ENCODE measurements at regions not wholly inside any gene's neighbourhood (a gene's known extent, or its start where the extent isn't known, plus 50 kb on each side); places are given as distances from the start of the nearest gene placed in this dataset.

DNA sequence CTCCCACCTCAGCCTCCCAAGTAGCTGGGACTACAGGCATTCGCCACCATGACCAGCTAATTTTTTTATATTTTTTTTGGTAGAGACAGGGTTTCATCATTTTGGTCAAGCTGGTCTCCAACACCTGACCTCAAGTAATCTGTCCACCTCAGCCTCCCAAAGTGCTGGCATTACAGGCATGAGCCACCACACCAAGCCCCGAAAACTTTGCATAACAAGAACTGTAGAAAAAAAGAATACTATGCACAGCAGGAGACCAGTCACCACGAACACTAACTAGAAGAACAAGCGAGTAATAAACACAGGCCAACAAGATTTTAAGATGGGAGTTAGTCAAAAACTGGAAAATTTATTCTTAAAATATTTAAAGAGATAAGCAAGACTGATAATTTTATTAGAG, 447.0 kb downstream of the ETV1 start:
- TF ChIP-seq EZH2phosphoT487 (IDR thresholded peaks at IDR 0.05; ENCODE audit: insufficient read depth, low read depth) (no peak), EZH2 (IDR thresholded peaks at IDR 0.05; ENCODE audit: insufficient read depth, poor library complexity, severe bottlenecking) (no peak)
- Histone ChIP-seq H3K4me2 (ENCODE audit: unreplicated experiment) (no peak overlapping the region), H3F3A (ENCODE audit: insufficient read depth) (peaks cover 5% of the 10 kb centered on the region; the same call in 1 of the 2 replicates), H3K9ac (no peak overlapping the region), H3K4me1 (ENCODE audit: insufficient read depth) (no peaks in the 10 kb centered on the region), H3K79me2 (ENCODE audit: insufficient read depth) (no peaks in the 10 kb centered on the region), H3K27ac (no peak overlapping the region), H3K27me3 (replicated peaks; ENCODE audit: insufficient read depth) (no peaks in the 10 kb centered on the region), H4K20me1 (ENCODE audit: insufficient read depth) (no peaks in the 10 kb centered on the region), H3K36me3 (ENCODE audit: low read depth) (no peaks in the 10 kb centered on the region), H2AFZ (no peak overlapping the region), H3K9me2 (ENCODE audit: insufficient read depth) (no peaks in the 10 kb centered on the region), H3K4me3 (no peak overlapping the region), H3K9me3 (ENCODE audit: low read depth) (no peaks in the 10 kb centered on the region)
- in situ Hi-C loops (cut with MboI) = no loop called here
- DNase-seq = no peak
- 62 to 63% methylated on average over 4 of the region's 4 CpGs for WGBS, 2 experiments (ENCODE audit: low coverage in 1 of 2, low lambda C conversion rate in 2 of 2, missing lambda C conversion rate in 2 of 2)

DNA sequence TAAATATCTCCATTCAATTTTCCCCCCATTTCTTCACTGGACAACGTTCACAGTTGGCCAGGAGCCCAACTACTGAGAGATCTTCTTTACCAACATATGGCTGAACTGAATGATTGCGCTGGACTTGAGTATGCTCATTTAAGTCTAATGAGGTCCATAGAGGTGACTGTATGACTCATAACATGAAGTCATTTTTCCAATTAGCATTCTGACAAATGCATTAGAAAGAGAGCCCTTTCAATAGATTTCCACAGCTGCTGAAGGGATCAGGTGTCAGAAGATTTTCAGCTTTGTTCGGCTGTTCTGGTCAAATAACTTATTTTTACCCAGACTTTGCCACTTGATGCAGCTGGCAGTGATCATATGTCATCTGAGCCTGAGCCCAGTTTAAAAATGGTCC, 438.0 kb downstream of the ETV1 start:
- H3K9me2 ChIP-seq (ENCODE audit: insufficient read depth) = no peaks in the 10 kb centered on the region
- no peaks in the 10 kb centered on the region for H3K4me1 ChIP-seq (ENCODE audit: insufficient read depth)
- H3K36me3 ChIP-seq (ENCODE audit: low read depth) = no peaks in the 10 kb centered on the region
- no peaks in the 10 kb centered on the region for H3K9me3 ChIP-seq (ENCODE audit: low read depth)
- no peak overlapping the region for H3K27ac ChIP-seq
- no peak overlapping the region for H2AFZ ChIP-seq
- no peaks in the 10 kb centered on the region for H3K79me2 ChIP-seq (ENCODE audit: insufficient read depth)
- H3K4me3 ChIP-seq = no peak overlapping the region
- no peaks in the 10 kb centered on the region for H3F3A ChIP-seq (ENCODE audit: insufficient read depth)
- H3K4me2 ChIP-seq (ENCODE audit: unreplicated experiment) = no peak overlapping the region
- in situ Hi-C loops (cut with MboI) = no loop called here
- TF ChIP-seq EZH2phosphoT487 (IDR thresholded peaks at IDR 0.05; ENCODE audit: insufficient read depth, low read depth) = no peak
- TF ChIP-seq EZH2 (IDR thresholded peaks at IDR 0.05; ENCODE audit: insufficient read depth, poor library complexity, severe bottlenecking) = no peak
- 54 to 57% methylated on average over 3 of the region's 3 CpGs for WGBS, 2 experiments (ENCODE audit: low coverage in 1 of 2, low lambda C conversion rate in 2 of 2, missing lambda C conversion rate in 2 of 2)
- no peaks in the 10 kb centered on the region for H4K20me1 ChIP-seq (ENCODE audit: insufficient read depth)
- H3K9ac ChIP-seq = no peak overlapping the region
- no peaks in the 10 kb centered on the region for H3K27me3 ChIP-seq (replicated peaks; ENCODE audit: insufficient read depth)
- no peak for DNase-seq

DNA sequence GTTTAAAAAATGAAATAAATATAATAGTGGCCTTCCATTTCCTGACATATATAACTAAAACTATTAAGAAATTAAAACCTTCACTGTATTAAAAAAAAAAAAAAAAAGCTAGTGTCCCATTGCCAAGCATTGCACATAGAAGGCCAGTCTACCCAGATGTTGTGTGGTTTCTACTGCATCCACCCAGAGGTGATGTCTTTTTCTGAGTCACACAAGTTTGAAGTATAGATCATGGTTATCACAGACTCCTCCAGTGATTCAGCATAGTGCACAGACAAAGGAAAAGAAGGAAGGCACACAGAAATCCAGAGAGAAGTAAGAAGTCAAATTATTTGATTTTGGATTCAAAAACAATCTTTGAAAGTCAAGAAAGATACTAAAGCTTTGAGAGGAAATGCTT, 429.0 kb downstream of the ETV1 start:
- H3K79me2 ChIP-seq (ENCODE audit: insufficient read depth) = no peaks in the 10 kb centered on the region
- no peak for TF ChIP-seq EZH2 (IDR thresholded peaks at IDR 0.05; ENCODE audit: insufficient read depth, poor library complexity, severe bottlenecking)
- TF ChIP-seq EZH2phosphoT487 (IDR thresholded peaks at IDR 0.05; ENCODE audit: insufficient read depth, low read depth) = no peak
- peaks cover 7% of the 10 kb centered on the region; the same call in 1 of the 2 replicates for H3F3A ChIP-seq (ENCODE audit: insufficient read depth)
- in situ Hi-C loops (cut with MboI) = no loop called here
- H3K4me1 ChIP-seq (ENCODE audit: insufficient read depth) = peaks cover 12% of the 10 kb centered on the region
- no peak overlapping the region for H3K4me2 ChIP-seq (ENCODE audit: unreplicated experiment)
- H3K27me3 ChIP-seq (replicated peaks; ENCODE audit: insufficient read depth) = no peaks in the 10 kb centered on the region
- peak overlapping the region; percentile 43 for H3K27ac ChIP-seq
- DNase-seq = peak; percentile 88
- H3K9me3 ChIP-seq (ENCODE audit: low read depth) = no peaks in the 10 kb centered on the region
- no peak overlapping the region for H3K4me3 ChIP-seq
- H3K9me2 ChIP-seq (ENCODE audit: insufficient read depth) = no peaks in the 10 kb centered on the region
- no peaks in the 10 kb centered on the region for H3K36me3 ChIP-seq (ENCODE audit: low read depth)
- H2AFZ ChIP-seq = peak overlapping the region; percentile 67; the same call in 1 of the 2 replicates
- no peak overlapping the region for H3K9ac ChIP-seq
- no peaks in the 10 kb centered on the region for H4K20me1 ChIP-seq (ENCODE audit: insufficient read depth)

DNA sequence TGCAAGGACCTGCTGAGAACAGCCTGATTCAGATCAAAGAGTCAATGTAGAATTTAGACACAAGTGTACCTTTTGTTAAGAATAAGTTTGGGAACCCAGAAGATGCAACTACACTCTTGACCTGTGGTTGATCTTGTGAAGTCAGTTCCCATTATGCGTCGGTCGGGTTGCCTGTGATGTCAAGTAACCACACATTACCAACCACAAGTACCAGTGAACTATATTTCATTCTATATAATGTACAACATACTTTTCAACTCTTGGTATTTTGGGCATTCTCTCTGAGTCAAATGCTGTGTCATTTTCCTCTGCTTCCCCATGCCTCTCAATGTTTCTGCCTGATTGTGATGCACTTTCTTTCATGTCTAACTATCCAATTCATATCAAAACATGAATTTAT, 426.2 kb downstream of the ETV1 start:
- no peak overlapping the region for H3K4me2 ChIP-seq (ENCODE audit: unreplicated experiment)
- no peak overlapping the region for H3K27ac ChIP-seq
- no peak overlapping the region for H2AFZ ChIP-seq
- no peaks in the 10 kb centered on the region for H4K20me1 ChIP-seq (ENCODE audit: insufficient read depth)
- WGBS, 2 experiments (ENCODE audit: low coverage in 1 of 2, low lambda C conversion rate in 2 of 2, missing lambda C conversion rate in 2 of 2) = 87 to 95% methylated on average over 3 of the region's 3 CpGs
- H3K9ac ChIP-seq = no peak overlapping the region
- TF ChIP-seq EZH2phosphoT487 (IDR thresholded peaks at IDR 0.05; ENCODE audit: insufficient read depth, low read depth) = no peak
- TF ChIP-seq EZH2 (IDR thresholded peaks at IDR 0.05; ENCODE audit: insufficient read depth, poor library complexity, severe bottlenecking) = no peak
- no peak overlapping the region for H3K4me3 ChIP-seq
- in situ Hi-C loops (cut with MboI) = no loop called here
- DNase-seq = no peak
- H3F3A ChIP-seq (ENCODE audit: insufficient read depth) = peaks cover 7% of the 10 kb centered on the region; the same call in 1 of the 2 replicates
- H3K9me2 ChIP-seq (ENCODE audit: insufficient read depth) = no peaks in the 10 kb centered on the region
- H3K9me3 ChIP-seq (ENCODE audit: low read depth) = no peaks in the 10 kb centered on the region
- H3K4me1 ChIP-seq (ENCODE audit: insufficient read depth) = peaks cover 12% of the 10 kb centered on the region
- no peaks in the 10 kb centered on the region for H3K27me3 ChIP-seq (replicated peaks; ENCODE audit: insufficient read depth)
- H3K79me2 ChIP-seq (ENCODE audit: insufficient read depth) = no peaks in the 10 kb centered on the region
- no peaks in the 10 kb centered on the region for H3K36me3 ChIP-seq (ENCODE audit: low read depth)

DNA sequence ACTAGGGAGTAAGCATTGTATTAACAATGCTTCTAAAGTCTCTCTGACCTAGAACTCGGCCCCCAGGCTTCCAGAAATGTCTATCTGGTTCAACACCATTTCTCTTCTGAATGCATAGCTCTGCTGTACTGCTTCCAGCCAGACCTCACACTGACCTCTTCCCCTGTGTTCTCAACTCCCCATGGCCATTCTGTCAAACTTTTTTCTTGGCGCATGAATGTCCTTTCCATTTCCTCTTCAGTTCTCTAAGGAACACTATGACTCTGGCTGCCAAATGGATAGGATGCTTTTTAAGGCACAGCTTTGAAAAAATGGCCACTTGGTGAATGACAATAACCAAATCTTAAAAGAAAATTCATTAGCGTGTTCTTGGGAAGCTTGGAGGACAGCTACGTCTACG, 425.8 kb downstream of the ETV1 start:
- Histone ChIP-seq H3K4me1 (ENCODE audit: insufficient read depth) (peaks cover 12% of the 10 kb centered on the region), H3K4me3 (no peak overlapping the region), H2AFZ (no peak overlapping the region), H3K27ac (no peak overlapping the region), H3K79me2 (ENCODE audit: insufficient read depth) (no peaks in the 10 kb centered on the region), H3K9me3 (ENCODE audit: low read depth) (no peaks in the 10 kb centered on the region), H3K9me2 (ENCODE audit: insufficient read depth) (no peaks in the 10 kb centered on the region), H3K27me3 (replicated peaks; ENCODE audit: insufficient read depth) (no peaks in the 10 kb centered on the region), H4K20me1 (ENCODE audit: insufficient read depth) (no peaks in the 10 kb centered on the region), H3K9ac (no peak overlapping the region), H3F3A (ENCODE audit: insufficient read depth) (peaks cover 7% of the 10 kb centered on the region; the same call in 1 of the 2 replicates), H3K4me2 (ENCODE audit: unreplicated experiment) (no peak overlapping the region), H3K36me3 (ENCODE audit: low read depth) (no peaks in the 10 kb centered on the region)
- no peak for DNase-seq
- in situ Hi-C loops (cut with MboI) = no loop called here
- no peak for TF ChIP-seq EZH2phosphoT487 (IDR thresholded peaks at IDR 0.05; ENCODE audit: insufficient read depth, low read depth)
- WGBS, 2 experiments (ENCODE audit: low coverage in 1 of 2, low lambda C conversion rate in 2 of 2, missing lambda C conversion rate in 2 of 2) = 67 to 68% methylated on average over 5 of the region's 5 CpGs

Data from GM23248 (cell line).